Fibroblast of lung (primary cell): ENCODE measurements at regions not wholly inside any gene's neighbourhood (a gene's known extent, or its start where the extent isn't known, plus 50 kb on each side); places are given as distances from the start of the nearest gene placed in this dataset.

ENCODE experiments used
- EZH2 ChIP-seq: IDR thresholded peaks from 2 replicates; pipeline ENCODE4 v1.5.1; 2012; ENCODE audit warnings: low read length, control low read depth, mild to moderate bottlenecking; ENCODE audit errors: missing control alignments
- TF ChIP-seq, protein P1 (sequence below), 2 donors: IDR thresholded peaks in 1 of 2; conservative IDR thresholded peaks in 1 of 2; 1 replicate in 1 of 2; 2 replicates in 1 of 2; pipeline ENCODE4 v1.5.1; 2011 to 2012; ENCODE audit warnings: low read length in 2 of 2, control low read depth in 1 of 2, inconsistent platforms in 1 of 2, low read depth in 1 of 2, mild to moderate bottlenecking in 1 of 2

DNA sequence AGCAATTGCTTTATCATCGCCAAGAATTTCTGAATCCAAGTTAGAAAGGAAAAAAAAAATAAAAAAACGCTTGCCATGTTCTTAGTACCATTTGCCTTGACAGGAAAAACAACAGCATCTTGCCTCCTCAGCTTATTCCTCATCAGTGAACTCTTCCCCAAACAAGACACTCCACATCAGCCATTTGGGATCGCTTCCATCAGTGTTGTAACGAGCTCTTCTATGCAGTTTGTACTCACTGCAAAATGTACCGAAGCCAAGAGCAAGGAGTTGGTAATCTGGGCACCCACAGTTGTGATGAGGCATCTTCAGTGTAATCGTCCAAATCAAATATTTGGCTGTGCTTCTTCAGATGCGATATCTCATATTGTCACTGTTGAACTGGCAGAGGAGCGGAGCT lies 503.7 kb downstream of the TMEM182 start:
- TF ChIP-seq, protein P1, sequence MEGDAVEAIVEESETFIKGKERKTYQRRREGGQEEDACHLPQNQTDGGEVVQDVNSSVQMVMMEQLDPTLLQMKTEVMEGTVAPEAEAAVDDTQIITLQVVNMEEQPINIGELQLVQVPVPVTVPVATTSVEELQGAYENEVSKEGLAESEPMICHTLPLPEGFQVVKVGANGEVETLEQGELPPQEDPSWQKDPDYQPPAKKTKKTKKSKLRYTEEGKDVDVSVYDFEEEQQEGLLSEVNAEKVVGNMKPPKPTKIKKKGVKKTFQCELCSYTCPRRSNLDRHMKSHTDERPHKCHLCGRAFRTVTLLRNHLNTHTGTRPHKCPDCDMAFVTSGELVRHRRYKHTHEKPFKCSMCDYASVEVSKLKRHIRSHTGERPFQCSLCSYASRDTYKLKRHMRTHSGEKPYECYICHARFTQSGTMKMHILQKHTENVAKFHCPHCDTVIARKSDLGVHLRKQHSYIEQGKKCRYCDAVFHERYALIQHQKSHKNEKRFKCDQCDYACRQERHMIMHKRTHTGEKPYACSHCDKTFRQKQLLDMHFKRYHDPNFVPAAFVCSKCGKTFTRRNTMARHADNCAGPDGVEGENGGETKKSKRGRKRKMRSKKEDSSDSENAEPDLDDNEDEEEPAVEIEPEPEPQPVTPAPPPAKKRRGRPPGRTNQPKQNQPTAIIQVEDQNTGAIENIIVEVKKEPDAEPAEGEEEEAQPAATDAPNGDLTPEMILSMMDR (conservative IDR thresholded peaks at IDR 0.05 in 1 of 2, IDR thresholded peaks at IDR 0.05 in 1 of 2; ENCODE audit: low read depth in 1 of 2, low read length in 2 of 2): no peak
- no peak for TF ChIP-seq EZH2
